CD4-positive, alpha-beta T cell (primary cell): ENCODE measurements at regions not wholly inside any gene's neighbourhood (a gene's known extent, or its start where the extent isn't known, plus 50 kb on each side); places are given as distances from the start of the nearest gene placed in this dataset.

Experiments used
- ATAC-seq: fragments of 200-7000 bp; cut with Tn5 transposase; one replicate; pipeline ENCODE4 v1.10.0; 2022; ENCODE audit warnings: mild to moderate bottlenecking; ENCODE audit not compliant: poor library complexity
- CTCF ChIA-PET: fragments of 350-600 bp; sonication (Branson Sonifier 250); formaldehyde crosslinking; loops from one replicate; lab custom pipeline; 2021; ENCODE audit warnings: antibody characterized with exemption, inconsistent platforms; lab: Charles Lee
- POLR2A ChIA-PET: fragments of 350-600 bp; sonication (Branson Sonifier 250); formaldehyde crosslinking; loops from one replicate; lab custom pipeline; 2021; ENCODE audit warnings: antibody characterized with exemption, inconsistent platforms; lab: Charles Lee
- DNase-seq, 14 experiments: peaks; one replicate each; pipeline ENCODE4 v3.0.0-alpha.2; 2013 to 2020; ENCODE audit warnings: mixed read lengths in 2 of 14
- H3K27ac ChIP-seq, 2 donors: one replicate each; pipeline versions ENCODE4 v1.5.1 to v1.7.0; 2013; ENCODE audit warnings: low read length in 2 of 2, low read depth in 1 of 2, mild to moderate bottlenecking in 1 of 2
- H3K27me3 ChIP-seq, 2 experiments: 1 replicate in 1 of 2; 2 replicates in 1 of 2; pipeline versions ENCODE4 v1.6.1 to v1.7.0; 2013; ENCODE audit warnings: low read length in 2 of 2, control low read depth in 1 of 2, mild to moderate bottlenecking in 1 of 2, moderate library complexity in 1 of 2; ENCODE audit not compliant: insufficient read depth in 2 of 2, control insufficient read depth in 1 of 2
- H3K36me3 ChIP-seq: one replicate; pipeline ENCODE4 v1.6.1; 2013; ENCODE audit warnings: low read length, control low read depth; ENCODE audit not compliant: insufficient read depth
- H3K4me1 ChIP-seq: one replicate; pipeline ENCODE4 v1.6.1; 2013; ENCODE audit warnings: low read length, control low read depth; ENCODE audit not compliant: insufficient read depth
- H3K4me3 ChIP-seq: one replicate; pipeline ENCODE4 v1.5.1; 2013; ENCODE audit warnings: mild to moderate bottlenecking, low read length, moderate library complexity
- H3K9me3 ChIP-seq, 2 experiments: 1 replicate in 1 of 2; 2 replicates in 1 of 2; pipeline versions ENCODE4 v1.6.1 to v1.7.0; 2013; ENCODE audit warnings: low read length in 2 of 2, mild to moderate bottlenecking in 2 of 2, control low read depth in 1 of 2, moderate library complexity in 1 of 2; ENCODE audit not compliant: control insufficient read depth in 1 of 2, insufficient read depth in 1 of 2
- H3K27ac Mint-ChIP-seq: one replicate; pipeline ENCODE4 v1.8.0; 2020; ENCODE audit warnings: mixed read lengths
- H3K27me3 Mint-ChIP-seq: one replicate; pipeline ENCODE4 v1.8.0; 2021; ENCODE audit warnings: mixed read lengths
- H3K36me3 Mint-ChIP-seq: one replicate; pipeline ENCODE4 v1.8.0; 2021; ENCODE audit warnings: low read depth, mixed read lengths
- H3K4me1 Mint-ChIP-seq: one replicate; pipeline ENCODE4 v1.8.0; 2021; ENCODE audit warnings: low read depth, mixed read lengths
- H3K4me3 Mint-ChIP-seq: one replicate; pipeline ENCODE4 v1.8.0; 2020; ENCODE audit warnings: mild to moderate bottlenecking, mixed read lengths
- H3K9me3 Mint-ChIP-seq: one replicate; pipeline ENCODE4 v1.8.0; 2020; ENCODE audit warnings: mixed read lengths
- intact Hi-C, 2 experiments: fragments of 100-400 bp; cut with DNase I in 1 of 2; cut with micrococcal nuclease in 1 of 2; formaldehyde crosslinking; loops; one replicate each; pipeline versions ENCODE4 v1.15.1 to v1.9.0; 2023 to 2025; cut with DNase I, micrococcal nuclease
- TF ChIP-seq, protein P1 (sequence below): fragments of 200-600 bp; IDR thresholded peaks from one replicate; pipeline ENCODE4 v1.8.0; 2022; ENCODE audit warnings: antibody characterized with exemption, mild to moderate bottlenecking

DNA sequence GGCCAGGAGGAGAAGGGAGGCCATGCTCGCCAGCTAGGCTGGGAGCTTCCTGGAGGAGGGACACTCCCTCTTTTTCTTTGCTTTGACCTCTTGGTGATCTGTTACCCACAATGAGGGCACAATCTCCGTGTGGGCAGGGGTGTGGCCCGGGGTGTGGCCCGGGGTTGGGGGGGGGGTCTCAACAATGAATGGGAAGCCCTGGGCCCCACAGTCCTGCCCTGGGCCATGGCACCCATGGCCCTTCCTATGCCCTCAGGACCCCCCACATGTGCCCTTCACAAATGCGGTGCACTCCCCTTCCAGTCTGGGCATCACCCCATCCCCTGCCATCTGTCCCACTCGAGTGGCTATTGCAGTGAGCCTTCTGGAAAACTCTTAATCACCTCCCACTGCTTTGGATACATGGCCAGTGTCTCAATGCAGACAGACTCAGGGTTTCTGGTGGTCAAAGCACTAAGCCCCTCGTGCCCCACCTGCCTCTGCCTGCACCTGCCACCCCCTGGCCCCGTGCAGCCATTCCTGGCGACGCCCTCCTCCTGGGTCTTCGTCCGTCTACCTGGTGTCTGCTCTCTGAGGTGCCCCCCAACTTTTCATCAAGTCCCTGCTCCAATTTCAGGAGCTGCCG, 611.3 kb downstream of the TBC1D22A start:
- Histone ChIP-seq H3K4me1 (no peaks in the 10 kb centered on the region), H3K27me3 (peaks cover 0 to 2% of the 10 kb centered on the region in 2 experiments), H3K36me3 (no peaks in the 10 kb centered on the region), H3K4me3 (no peak overlapping the region), H3K27ac (no peak overlapping the region), H3K9me3 (peaks cover 0 to 18% of the 10 kb centered on the region in 2 experiments)
- H3K4me3 Mint-ChIP-seq = no peak overlapping the region
- intact Hi-C loops = no loop called here
- ChIA-PET POLR2A (no interaction called here), CTCF (no interaction called here)
- no peak for ATAC-seq
- TF ChIP-seq, protein P1, sequence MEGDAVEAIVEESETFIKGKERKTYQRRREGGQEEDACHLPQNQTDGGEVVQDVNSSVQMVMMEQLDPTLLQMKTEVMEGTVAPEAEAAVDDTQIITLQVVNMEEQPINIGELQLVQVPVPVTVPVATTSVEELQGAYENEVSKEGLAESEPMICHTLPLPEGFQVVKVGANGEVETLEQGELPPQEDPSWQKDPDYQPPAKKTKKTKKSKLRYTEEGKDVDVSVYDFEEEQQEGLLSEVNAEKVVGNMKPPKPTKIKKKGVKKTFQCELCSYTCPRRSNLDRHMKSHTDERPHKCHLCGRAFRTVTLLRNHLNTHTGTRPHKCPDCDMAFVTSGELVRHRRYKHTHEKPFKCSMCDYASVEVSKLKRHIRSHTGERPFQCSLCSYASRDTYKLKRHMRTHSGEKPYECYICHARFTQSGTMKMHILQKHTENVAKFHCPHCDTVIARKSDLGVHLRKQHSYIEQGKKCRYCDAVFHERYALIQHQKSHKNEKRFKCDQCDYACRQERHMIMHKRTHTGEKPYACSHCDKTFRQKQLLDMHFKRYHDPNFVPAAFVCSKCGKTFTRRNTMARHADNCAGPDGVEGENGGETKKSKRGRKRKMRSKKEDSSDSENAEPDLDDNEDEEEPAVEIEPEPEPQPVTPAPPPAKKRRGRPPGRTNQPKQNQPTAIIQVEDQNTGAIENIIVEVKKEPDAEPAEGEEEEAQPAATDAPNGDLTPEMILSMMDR = no peak
- H3K36me3 Mint-ChIP-seq = no peaks in the 10 kb centered on the region
- DNase-seq = no peak
- H3K27ac Mint-ChIP-seq = no peak overlapping the region
- peaks cover 2% of the 10 kb centered on the region for H3K9me3 Mint-ChIP-seq
- H3K4me1 Mint-ChIP-seq = no peaks in the 10 kb centered on the region
- H3K27me3 Mint-ChIP-seq = peaks cover 15% of the 10 kb centered on the region

DNA sequence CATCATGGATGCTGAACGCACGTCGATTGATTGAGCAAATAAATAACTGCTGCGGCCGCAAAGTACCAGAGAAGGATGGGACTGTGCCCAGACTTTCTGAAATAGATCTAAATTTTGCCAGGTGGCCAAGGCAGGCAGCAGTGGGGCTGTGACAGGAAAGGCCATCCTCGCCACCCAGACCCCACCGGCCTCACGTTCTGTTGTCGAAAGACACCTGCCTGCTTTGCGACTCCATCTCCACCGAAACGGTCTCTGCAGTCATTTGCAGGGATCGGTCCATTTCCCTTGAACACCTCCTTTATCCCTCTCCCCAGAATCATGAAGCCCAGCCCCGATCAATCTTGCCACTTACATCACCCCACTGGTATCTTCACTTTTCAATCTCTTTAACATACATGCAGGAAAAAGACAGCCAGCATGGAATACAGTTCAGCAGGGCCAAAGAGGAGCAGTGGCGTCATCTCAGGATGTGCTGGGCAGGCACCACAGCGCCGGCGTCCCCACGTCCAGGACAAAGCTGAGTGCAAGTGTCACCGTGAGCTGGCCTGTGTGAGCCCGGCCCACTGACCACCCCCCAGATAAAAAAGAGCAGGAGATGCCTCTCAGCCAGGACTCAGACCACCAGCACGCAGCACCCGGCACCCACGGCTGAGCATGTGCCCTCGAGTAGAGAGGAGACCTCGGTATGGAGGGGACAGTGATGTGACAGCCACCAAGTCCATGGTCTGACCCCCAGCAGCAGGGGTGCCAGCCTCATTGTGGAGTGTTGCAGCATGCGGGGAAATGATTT, 610.3 kb downstream of the TBC1D22A start:
- no peaks in the 10 kb centered on the region for H3K36me3 ChIP-seq
- ChIA-PET POLR2A (no interaction called here), CTCF (no interaction called here)
- H3K27ac ChIP-seq = no peak overlapping the region
- TF ChIP-seq, protein P1 = no peak
- Mint-ChIP-seq H3K4me1 (no peaks in the 10 kb centered on the region), H3K4me3 (no peak overlapping the region), H3K9me3 (no peaks in the 10 kb centered on the region), H3K27me3 (peaks cover 15% of the 10 kb centered on the region), H3K36me3 (no peaks in the 10 kb centered on the region), H3K27ac (no peak overlapping the region)
- H3K4me3 ChIP-seq = no peak overlapping the region
- H3K27me3 ChIP-seq = peaks cover 0 to 2% of the 10 kb centered on the region in 2 experiments
- H3K4me1 ChIP-seq = no peaks in the 10 kb centered on the region
- ATAC-seq (no peak), DNase-seq (peak in 1 of 14 experiments; percentile 21)
- intact Hi-C loops = no loop called here
- peaks cover 0 to 22% of the 10 kb centered on the region in 2 experiments for H3K9me3 ChIP-seq

DNA sequence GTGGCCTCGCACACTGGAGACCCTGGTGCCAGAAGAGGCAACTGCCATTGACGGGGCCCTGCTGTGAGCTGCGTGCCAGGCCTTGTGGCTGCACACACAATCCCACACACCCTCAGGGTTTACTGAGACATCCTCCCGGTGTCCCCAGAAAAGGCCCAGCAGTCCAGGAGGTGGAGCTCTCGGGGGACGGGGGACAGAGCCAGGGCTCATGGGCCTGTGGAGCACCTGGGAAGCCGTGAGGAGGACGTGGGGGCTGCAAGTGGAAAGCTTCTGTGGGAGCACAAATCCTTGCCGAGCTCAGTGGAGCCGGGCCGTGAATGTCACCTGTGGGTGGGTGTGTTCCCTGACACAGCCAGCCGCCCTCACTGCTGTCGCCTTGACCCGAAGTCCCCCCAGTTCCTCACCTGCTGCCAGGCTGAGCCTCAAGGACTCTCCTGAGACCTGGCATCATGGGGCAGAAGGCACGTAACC, 609.7 kb downstream of the TBC1D22A start:
- no peak for ATAC-seq
- DNase-seq = peak in 1 of 14 experiments; percentile 22
- TF ChIP-seq, protein P1 = no peak
- Histone ChIP-seq H3K4me3 (no peak overlapping the region), H3K4me1 (no peaks in the 10 kb centered on the region), H3K9me3 (peaks cover 0 to 27% of the 10 kb centered on the region in 2 experiments), H3K27me3 (peaks cover 0 to 2% of the 10 kb centered on the region in 2 experiments), H3K27ac (no peak overlapping the region), H3K36me3 (no peaks in the 10 kb centered on the region)
- intact Hi-C loops = no loop called here
- Mint-ChIP-seq H3K4me1 (no peaks in the 10 kb centered on the region), H3K36me3 (no peaks in the 10 kb centered on the region), H3K9me3 (no peaks in the 10 kb centered on the region), H3K4me3 (no peak overlapping the region), H3K27ac (no peak overlapping the region), H3K27me3 (peaks cover 18% of the 10 kb centered on the region)
- POLR2A ChIA-PET = no interaction called here
- CTCF ChIA-PET = no interaction called here
